MM.1S (cell line): ENCODE measurements at regions not wholly inside any gene's neighbourhood (a gene's known extent, or its start where the extent isn't known, plus 50 kb on each side); places are given as distances from the start of the nearest gene placed in this dataset.

ENCODE experiments used
- EZH2 ChIP-seq: fragments of 300-600 bp; sonication (generic); optimal IDR thresholded peaks from 2 replicates; pipeline ENCODE3; 2017; ENCODE audit warnings: low read depth, mild to moderate bottlenecking, antibody characterized with exemption, low read length, mixed read lengths
- TF ChIP-seq, protein P1 (sequence below): fragments of 300-600 bp; sonication (generic); IDR thresholded peaks from 2 replicates; pipeline ENCODE4 v1.5.1; 2016; ENCODE audit warnings: antibody characterized with exemption, low read length, mixed read lengths

DNA sequence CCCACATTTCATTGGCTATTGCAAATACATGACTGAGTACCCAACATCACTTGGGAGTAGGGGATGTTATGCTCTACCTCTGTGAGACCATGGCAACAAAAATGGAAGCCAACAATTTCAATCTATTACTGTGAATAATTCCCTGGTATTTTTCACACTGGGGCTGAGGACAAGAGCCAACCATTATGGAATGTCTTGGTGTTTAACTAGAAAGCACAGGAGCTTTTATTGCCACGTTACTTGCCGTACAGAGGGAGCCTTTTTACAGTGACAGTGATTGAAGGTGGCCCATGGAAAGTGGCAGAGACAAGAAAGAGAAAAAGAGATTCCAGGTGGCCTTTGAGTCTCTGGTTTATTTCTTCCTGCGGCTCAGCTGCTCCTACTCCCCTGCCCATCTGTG is 105.7 kb upstream of the TBC1D5 start:
- TF ChIP-seq, protein P1, sequence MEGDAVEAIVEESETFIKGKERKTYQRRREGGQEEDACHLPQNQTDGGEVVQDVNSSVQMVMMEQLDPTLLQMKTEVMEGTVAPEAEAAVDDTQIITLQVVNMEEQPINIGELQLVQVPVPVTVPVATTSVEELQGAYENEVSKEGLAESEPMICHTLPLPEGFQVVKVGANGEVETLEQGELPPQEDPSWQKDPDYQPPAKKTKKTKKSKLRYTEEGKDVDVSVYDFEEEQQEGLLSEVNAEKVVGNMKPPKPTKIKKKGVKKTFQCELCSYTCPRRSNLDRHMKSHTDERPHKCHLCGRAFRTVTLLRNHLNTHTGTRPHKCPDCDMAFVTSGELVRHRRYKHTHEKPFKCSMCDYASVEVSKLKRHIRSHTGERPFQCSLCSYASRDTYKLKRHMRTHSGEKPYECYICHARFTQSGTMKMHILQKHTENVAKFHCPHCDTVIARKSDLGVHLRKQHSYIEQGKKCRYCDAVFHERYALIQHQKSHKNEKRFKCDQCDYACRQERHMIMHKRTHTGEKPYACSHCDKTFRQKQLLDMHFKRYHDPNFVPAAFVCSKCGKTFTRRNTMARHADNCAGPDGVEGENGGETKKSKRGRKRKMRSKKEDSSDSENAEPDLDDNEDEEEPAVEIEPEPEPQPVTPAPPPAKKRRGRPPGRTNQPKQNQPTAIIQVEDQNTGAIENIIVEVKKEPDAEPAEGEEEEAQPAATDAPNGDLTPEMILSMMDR: no peak
- no peak for TF ChIP-seq EZH2
